GM12878 (cell line): ENCODE measurements at regions not wholly inside any gene's neighbourhood (a gene's known extent, or its start where the extent isn't known, plus 50 kb on each side); places are given as distances from the start of the nearest gene placed in this dataset.
"Not testable (repeated sequence)": the region's sequence is repeated elsewhere in the genome, so short reads cannot be mapped to it uniquely, and the experiment has no call there.

ENCODE experiments used
- ATAC-seq: fragments of 200-7000 bp; cut with Tn5 transposase; 3 replicates; pipeline ENCODE4 v1.9.1; 2020; ENCODE audit warnings: mild to moderate bottlenecking, moderate library complexity
- BruUV-seq: library from RNA; stranded (reverse); fragments of 400-500 nt; replicated peaks from 2 replicates; lab custom pipeline; 2021; lab: Mats Ljungman, UMichigan
- CTCF ChIA-PET: fragments of 300-600 bp; sonication (Branson Sonifier 250); formaldehyde crosslinking; extraction: SDS; loops from one replicate; lab custom pipeline; 2021; ENCODE audit warnings: inconsistent platforms; lab: Yijun Ruan, JAX
- POLR2A ChIA-PET: fragments of 350-600 bp; formaldehyde crosslinking; extraction: SDS; loops from one replicate; lab custom pipeline; 2021; ENCODE audit warnings: inconsistent platforms; lab: Charles Lee
- RAD21 ChIA-PET: fragments of 300-600 bp; sonication (Branson Sonifier 250); formaldehyde crosslinking; loops from one replicate; lab custom pipeline; 2023; ENCODE audit warnings: antibody characterized with exemption; ENCODE audit not compliant: unreplicated experiment; lab: Charles Lee
- SMC1A ChIA-PET: fragments of 300-600 bp; sonication (Branson Sonifier 250); formaldehyde crosslinking; loops from one replicate; lab custom pipeline; 2023; ENCODE audit not compliant: unreplicated experiment, uncharacterized antibody; lab: Charles Lee
- DNase-seq: peaks from one replicate; pipeline ENCODE4 v3.0.0-alpha.2; 2011; ENCODE audit warnings: low read depth, low spot score
- FAIRE-seq: peaks from 3 replicates; lab custom pipeline; 2011; peaks lifted over from hg19 to GRCh38; lab: Jason Lieb, UNC
- H2AFZ ChIP-seq: 2 replicates; pipeline ENCODE4 v1.6.0; 2011; ENCODE audit warnings: low read depth, low read length, control low read depth; ENCODE audit not compliant: control insufficient read depth
- H3K27ac ChIP-seq: 2 replicates; pipeline ENCODE4 v1.5.1; 2011; ENCODE audit warnings: control low read depth; ENCODE audit not compliant: control insufficient read depth, insufficient read depth
- H3K27me3 ChIP-seq, 2 experiments: replicated peaks in 1 of 2; 2 replicates each; pipeline versions ENCODE4 v1.6.0 to v1.6.1; 2011; ENCODE audit warnings: low read length in 1 of 2; ENCODE audit not compliant: control insufficient read depth in 2 of 2, insufficient read depth in 2 of 2
- H3K36me3 ChIP-seq, 2 experiments: 2 replicates each; pipeline ENCODE4 v1.5.1; 2011; ENCODE audit warnings: low read length in 1 of 2; ENCODE audit not compliant: control insufficient read depth in 2 of 2, insufficient read depth in 2 of 2
- H3K4me1 ChIP-seq: 2 replicates; pipeline ENCODE4 v1.6.1; 2011; ENCODE audit warnings: mild to moderate bottlenecking, low read length, moderate library complexity, mixed read lengths; ENCODE audit not compliant: control insufficient read depth, insufficient read depth
- H3K4me2 ChIP-seq: 2 replicates; pipeline ENCODE4 v1.6.0; 2011; ENCODE audit warnings: control low read depth; ENCODE audit not compliant: control insufficient read depth, insufficient read depth
- H3K4me3 ChIP-seq: fragments of 200-600 bp; sonication (generic); 2 replicates; pipeline ENCODE4 v1.5.1; 2016
- H3K79me2 ChIP-seq: 2 replicates; pipeline ENCODE4 v1.6.0; 2011; ENCODE audit warnings: low read length; ENCODE audit not compliant: control insufficient read depth, insufficient read depth
- H3K9ac ChIP-seq: 2 replicates; pipeline ENCODE4 v1.8.0; 2011; ENCODE audit warnings: low read length, control low read depth, mixed read lengths; ENCODE audit not compliant: control insufficient read depth, insufficient read depth
- H3K9me3 ChIP-seq: replicated peaks from 3 replicates; pipeline ENCODE4 v1.5.1; 2011; ENCODE audit warnings: mild to moderate bottlenecking, low read length; ENCODE audit not compliant: control insufficient read depth, insufficient read depth
- H4K20me1 ChIP-seq: 2 replicates; pipeline ENCODE4 v1.6.0; 2011; ENCODE audit not compliant: control insufficient read depth, insufficient read depth
- TCF12 ChIP-seq: IDR thresholded peaks from 2 replicates; pipeline ENCODE4 v1.6.1; 2011; ENCODE audit warnings: low read depth, mild to moderate bottlenecking, low read length
- YBX1 ChIP-seq: fragments of 450-650 bp; IDR thresholded peaks from 2 replicates; pipeline ENCODE4 v1.6.1; 2016; ENCODE audit warnings: antibody characterized with exemption
- ZBED1 ChIP-seq: IDR thresholded peaks from 2 replicates; pipeline ENCODE4 v1.6.1; 2016; ENCODE audit warnings: borderline replicate concordance
- WGBS: methylation state at CpG from one replicate; pipeline ENCODE4 v1.1.6; 2016; ENCODE audit warnings: low lambda C conversion rate; ENCODE audit not compliant: insufficient replicate concordance, insufficient coverage; ENCODE audit errors: missing lambda C conversion rate; 5-methylcytosine and 5-hydroxymethylcytosine counted together
- in situ Hi-C: fragments of 300-500 bp; cut with MboI; formaldehyde crosslinking; loops from 9 replicates; pipeline ENCODE4 v1.14.3; 2018; ENCODE audit warnings: mixed read lengths
- intact Hi-C: fragments of 100-400 bp; cut with micrococcal nuclease; formaldehyde crosslinking; loops from one replicate; pipeline ENCODE4 v1.14.2; 2022; ENCODE audit not compliant: unreplicated experiment
- TF ChIP-seq, protein P1 (sequence below): fragments of 450-650 bp; formaldehyde crosslinking; IDR thresholded peaks from 2 replicates; pipeline ENCODE4 v1.5.0; 2022; ENCODE audit warnings: mild to moderate bottlenecking, missing genetic modification characterization

DNA sequence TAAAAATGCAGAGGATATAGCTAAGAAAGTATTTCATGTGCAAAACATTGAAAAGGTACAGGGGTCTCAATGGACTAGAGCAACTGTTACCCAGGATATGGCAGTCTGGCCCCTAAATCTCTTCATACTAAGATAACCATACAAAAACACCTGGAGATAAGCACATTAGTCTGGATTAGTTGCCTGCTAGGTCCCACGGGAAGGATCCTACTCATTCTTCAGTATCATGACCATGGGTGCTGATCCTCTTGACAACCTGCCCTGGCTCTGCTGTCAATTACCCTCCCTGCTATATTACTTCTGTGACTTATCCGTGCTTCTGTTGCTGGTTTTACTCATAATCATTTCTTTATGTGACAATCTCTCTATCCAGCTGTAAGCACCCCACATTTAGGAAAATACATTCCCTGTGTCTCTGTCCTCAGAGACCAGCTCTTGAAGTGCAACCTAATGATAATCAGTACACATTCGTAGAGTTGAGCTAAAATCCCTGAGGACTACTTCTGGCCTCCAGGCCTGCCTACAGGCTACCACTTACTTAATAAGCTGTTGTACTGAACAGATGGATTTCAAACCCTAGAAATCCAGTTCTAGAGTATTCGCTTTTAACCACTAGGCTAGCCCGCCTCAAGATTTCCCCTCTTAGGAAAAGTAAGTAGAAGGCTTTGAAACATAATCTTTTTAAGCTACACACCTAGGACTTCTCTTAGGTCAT is 190.5 kb upstream of the OR13F1 start (continued):
- TF ChIP-seq, protein P1, sequence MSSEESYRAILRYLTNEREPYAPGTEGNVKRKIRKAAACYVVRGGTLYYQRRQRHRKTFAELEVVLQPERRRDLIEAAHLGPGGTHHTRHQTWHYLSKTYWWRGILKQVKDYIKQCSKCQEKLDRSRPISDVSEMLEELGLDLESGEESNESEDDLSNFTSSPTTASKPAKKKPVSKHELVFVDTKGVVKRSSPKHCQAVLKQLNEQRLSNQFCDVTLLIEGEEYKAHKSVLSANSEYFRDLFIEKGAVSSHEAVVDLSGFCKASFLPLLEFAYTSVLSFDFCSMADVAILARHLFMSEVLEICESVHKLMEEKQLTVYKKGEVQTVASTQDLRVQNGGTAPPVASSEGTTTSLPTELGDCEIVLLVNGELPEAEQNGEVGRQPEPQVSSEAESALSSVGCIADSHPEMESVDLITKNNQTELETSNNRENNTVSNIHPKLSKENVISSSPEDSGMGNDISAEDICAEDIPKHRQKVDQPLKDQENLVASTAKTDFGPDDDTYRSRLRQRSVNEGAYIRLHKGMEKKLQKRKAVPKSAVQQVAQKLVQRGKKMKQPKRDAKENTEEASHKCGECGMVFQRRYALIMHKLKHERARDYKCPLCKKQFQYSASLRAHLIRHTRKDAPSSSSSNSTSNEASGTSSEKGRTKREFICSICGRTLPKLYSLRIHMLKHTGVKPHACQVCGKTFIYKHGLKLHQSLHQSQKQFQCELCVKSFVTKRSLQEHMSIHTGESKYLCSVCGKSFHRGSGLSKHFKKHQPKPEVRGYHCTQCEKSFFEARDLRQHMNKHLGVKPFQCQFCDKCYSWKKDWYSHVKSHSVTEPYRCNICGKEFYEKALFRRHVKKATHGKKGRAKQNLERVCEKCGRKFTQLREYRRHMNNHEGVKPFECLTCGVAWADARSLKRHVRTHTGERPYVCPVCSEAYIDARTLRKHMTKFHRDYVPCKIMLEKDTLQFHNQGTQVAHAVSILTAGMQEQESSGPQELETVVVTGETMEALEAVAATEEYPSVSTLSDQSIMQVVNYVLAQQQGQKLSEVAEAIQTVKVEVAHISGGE (CRISPR knock-in tag): no peak
- TF ChIP-seq TCF12 (no peak), ZBED1 (no peak), YBX1 (no peak)
- TF ChIP-seq, all 136 proteins: peak for 0

- H3K9ac ChIP-seq, BruUV-seq, POLR2A ChIA-PET, in situ Hi-C loops, H3K27ac ChIP-seq, FAIRE-seq, H3K27me3 ChIP-seq, intact Hi-C loops, RAD21 ChIA-PET, H3K4me3 ChIP-seq, H2AFZ ChIP-seq, H3K4me1 ChIP-seq, CTCF ChIA-PET, H4K20me1 ChIP-seq, SMC1A ChIA-PET, H3K36me3 ChIP-seq, H3K79me2 ChIP-seq, ATAC-seq, H3K9me3 ChIP-seq, H3K4me2 ChIP-seq, DNase-seq: not testable (repeated sequence)
- WGBS: 72% methylated on average over 29 of the region's 50 CpGs
Measured at GRCh38 chr9:104316201-104317009, 187.7 kb upstream of the OR13F1 start.
